Testis (tissue), 2 donors: ENCODE measurements at regions not wholly inside any gene's neighbourhood (a gene's known extent, or its start where the extent isn't known, plus 50 kb on each side); places are given as distances from the start of the nearest gene placed in this dataset.

ENCODE experiments used
- CTCF ChIP-seq, 3 experiments: fragments of 450-650 bp in 2 of 3; fragments of 200-600 bp in 1 of 3; sonication (generic) in 1 of 3; IDR thresholded peaks; one replicate each; pipeline ENCODE4 v1.5.1; 2016 to 2019; ENCODE audit warnings: antibody characterized with exemption in 3 of 3, mild to moderate bottlenecking in 2 of 3, moderate library complexity in 1 of 3
- POLR2A ChIP-seq: fragments of 450-650 bp; IDR thresholded peaks from one replicate; pipeline ENCODE4 v1.6.1; 2017; ENCODE audit warnings: antibody characterized with exemption, mild to moderate bottlenecking, moderate library complexity

- TF ChIP-seq CTCF (IDR thresholded peaks at IDR 0.05) (no peak), POLR2A (no peak)
Observed at GRCh38 chr6:149131891-149132290, 185.6 kb upstream of the TAB2 start.
